Stimulated activated CD4-positive, alpha-beta T cell treated with anti-CD3 and anti-CD28 coated beads, Interleukin-2, amount 100 ng/mL, for 48 hours (primary cell): ENCODE measurements at regions not wholly inside any gene's neighbourhood (a gene's known extent, or its start where the extent isn't known, plus 50 kb on each side); places are given as distances from the start of the nearest gene placed in this dataset.
"Not testable (repeated sequence)": the region's sequence is repeated elsewhere in the genome, so short reads cannot be mapped to it uniquely, and the experiment has no call there.

Source experiments
- DNase-seq, 2 donors: peaks; one replicate each; pipeline ENCODE4 v3.0.0-alpha.2; 2020

GRCh38 chr2:12484536-12485115, 232.1 kb upstream of the TRIB2 start:
- no peak for DNase-seq

GRCh38 chr2:12486205-12487118, 230.3 kb upstream of the TRIB2 start:
- DNase-seq: no peak

- no peak for DNase-seq
Measured at GRCh38 chr2:12487253-12488004, 229.3 kb upstream of the TRIB2 start.

DNA sequence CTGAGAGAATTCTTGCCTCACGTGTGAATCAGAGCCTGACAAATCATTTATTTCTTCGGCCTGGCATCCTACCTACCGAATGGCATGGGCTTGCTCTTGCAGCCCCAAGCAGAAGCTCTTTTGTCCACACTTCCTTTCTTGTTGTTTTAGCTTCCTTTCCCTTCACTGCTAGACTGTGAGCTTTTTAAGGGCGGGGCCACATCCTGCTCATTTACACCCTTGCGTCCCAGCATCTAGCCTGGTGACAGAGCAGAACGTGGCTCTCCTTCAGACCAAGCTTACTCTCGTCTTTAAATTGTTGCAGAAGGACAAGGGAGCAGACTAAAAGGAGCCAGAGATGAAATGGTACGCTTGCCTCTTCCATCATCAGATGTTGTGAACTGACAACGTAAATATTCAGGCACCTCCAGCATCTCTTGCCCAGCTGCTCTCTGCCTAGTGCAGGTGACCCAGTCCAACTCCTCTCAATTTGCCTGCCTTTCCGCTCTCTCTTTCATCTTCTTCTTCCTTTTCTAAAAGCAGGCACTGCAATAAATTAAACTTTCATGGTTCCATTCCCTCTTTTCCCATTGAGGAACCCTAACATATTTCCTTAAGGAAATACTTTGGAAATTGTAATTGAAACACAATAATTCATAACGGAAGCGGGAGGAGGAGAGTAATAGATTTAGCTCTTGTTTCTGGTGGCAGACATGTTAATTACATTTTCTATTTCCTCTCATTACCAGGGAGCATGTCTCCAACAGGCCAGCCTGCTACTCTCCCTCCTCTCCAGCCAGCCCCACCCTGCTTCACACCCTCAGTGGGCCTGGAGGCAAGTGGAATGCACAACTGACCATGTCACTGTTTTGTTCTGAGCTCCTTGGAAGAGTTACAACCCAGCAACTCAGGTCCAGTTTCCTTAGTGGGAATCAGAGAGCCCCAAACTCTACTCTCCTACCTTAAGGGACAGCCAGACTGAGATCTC, 228.1 kb upstream of the TRIB2 start:
- no peak for DNase-seq

- no peak for DNase-seq
Measured at GRCh38 chr2:12490641-12491040, 226.1 kb upstream of the TRIB2 start.

GRCh38 chr2:12492360-12492759, 224.4 kb upstream of the TRIB2 start:
- not testable (repeated sequence) for DNase-seq

DNA sequence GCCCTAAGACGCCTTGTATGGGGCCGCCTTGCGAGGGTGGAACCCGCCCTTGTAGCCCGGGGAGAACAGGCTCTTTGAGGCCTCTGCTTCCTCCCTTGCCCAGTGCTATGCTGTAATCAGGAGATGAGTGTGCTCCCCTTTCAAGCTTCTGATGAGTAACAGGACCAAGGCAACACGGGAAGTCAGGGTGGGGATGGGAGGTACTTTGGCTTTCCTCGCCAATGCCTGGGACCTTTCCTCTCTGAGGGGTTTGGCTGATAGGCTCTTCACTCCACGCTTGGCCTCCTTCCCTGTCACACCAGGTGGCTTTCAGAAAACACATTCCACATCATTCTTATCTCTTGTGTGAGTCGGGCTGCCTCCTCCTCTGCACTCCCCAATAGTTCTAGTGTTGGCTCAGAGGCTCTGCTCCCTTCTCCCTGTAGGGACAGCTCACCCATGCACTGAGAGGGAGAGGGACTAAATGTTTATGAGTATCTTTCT, 223.7 kb upstream of the TRIB2 start:
- DNase-seq: peak in 1 of 2 donors; percentile 23

DNA sequence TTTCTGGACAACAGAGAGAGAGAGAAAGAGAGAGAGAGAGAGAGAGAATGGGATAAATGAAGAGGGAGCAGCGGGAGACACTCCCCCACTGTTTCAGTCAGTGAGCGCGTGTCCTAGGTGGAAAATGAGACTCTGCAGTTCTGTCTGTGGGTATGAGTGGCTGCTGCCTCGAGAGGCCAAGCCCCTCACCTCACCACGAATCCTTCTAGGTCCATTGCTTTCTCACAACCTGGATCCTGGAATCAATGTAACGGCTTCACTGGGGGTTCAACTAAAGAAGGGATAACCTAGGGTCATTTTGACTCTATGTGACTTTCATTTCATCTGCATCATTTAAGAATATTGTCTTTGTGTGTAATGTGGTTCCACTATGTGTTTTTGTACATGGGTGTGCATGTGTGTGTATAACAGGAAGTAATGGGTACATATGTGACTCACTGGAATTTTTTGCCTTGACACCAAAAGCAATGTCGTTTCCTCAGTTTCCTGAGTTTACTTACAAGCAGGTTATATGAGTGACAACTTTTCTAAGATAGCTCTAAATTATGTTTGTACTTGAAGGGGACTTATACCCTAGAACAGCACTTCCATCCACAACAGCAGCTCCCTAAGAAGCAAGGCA, 221.4 kb upstream of the TRIB2 start:
- no peak for DNase-seq

DNA sequence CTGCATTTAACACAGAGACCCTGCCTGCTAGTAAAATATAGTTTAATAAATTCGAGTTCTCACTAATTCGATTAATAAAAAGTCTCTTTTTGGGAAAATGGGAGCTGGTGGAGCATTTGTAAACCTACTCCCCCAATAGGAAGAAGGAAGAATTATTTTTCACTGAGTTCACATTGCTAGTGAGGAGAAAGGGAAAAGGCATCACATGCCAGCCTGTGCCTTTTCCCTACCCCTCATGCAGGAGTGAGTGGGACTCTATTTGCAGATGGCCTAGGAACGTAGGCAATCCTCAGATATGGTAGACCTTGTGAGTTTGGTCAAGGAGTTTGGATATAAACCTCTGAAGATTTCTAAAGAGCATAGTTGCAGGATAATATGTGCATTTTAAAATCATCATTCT, 218.4 kb upstream of the TRIB2 start:
- DNase-seq: no peak

DNA sequence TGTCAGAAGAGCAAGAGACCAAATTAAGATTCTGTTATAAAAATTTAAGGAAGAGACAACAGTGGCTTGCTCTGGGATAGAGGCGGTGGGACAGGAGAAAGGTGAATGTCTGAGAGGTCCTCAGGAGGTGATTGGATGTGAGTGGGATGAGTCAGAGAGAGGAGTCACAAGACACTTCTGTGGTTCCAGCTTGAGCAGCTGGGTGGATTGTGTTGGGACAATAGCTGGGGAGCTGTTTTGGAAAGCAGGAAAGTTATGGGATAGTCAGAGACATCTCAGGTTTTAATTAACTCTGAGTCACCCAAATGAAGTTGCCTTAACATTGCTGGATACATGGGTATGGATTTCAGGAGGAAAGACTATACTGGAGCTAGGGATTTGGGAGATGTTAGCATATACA, 218.0 kb upstream of the TRIB2 start:
- no peak for DNase-seq

GRCh38 chr2:12500899-12501298, 215.8 kb upstream of the TRIB2 start:
- DNase-seq: no peak

DNA sequence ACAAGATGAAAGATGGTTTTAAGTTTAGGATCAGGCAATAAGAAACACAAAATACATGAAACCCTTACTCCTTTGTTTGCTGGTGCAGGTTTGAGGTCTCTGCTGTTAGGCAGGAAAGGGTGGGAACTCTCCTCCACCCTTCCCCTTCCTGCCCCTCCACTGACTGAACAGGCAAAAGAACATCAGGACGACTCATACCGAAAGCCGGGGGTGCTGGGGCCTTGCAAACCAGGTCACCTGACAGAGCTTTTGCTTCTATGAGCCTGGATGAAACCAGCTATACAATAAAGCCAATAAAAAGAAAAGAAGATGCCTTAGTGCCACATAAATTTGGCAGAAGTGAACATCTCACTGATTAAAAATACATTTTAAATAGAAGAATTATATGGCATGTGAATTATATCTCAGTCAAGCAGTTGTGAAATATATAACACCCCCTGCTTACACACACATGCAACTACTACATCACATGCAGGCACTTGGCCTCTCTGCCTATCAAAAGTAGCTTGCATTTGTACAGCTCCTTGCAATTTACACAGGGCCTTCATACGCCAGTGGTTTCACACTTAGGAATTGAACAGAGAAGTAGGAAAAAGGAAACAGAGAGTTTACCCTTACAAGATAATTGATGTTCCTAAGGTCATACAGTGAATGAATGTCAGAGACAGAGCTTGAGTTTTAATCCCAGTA, 215.1 kb upstream of the TRIB2 start:
- DNase-seq: peak; percentile 50 to 54

- peak in 1 of 2 donors; percentile 23 for DNase-seq
Measured at GRCh38 chr2:12502759-12503158, 214.0 kb upstream of the TRIB2 start.

DNA sequence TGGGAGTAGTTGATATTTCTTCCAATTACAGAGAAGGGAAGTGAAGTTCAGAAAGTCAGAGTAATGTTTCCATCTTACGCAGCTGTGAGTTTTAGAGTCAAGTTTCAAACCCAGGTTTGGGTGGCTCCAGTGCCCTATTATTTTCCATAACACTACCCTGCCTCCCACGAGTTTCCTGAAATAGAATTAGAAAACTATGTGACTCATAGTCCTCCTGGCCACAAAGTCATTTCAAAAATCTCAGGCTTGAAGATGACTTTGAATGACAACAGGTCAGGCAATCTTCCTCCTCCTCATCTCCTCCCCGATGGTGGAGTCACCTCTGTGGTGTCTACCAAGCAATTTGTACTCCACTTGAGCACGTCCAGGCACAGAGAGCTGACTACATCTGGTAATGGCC, 212.3 kb upstream of the TRIB2 start:
- peak in 1 of 2 donors; percentile 25 for DNase-seq

- no peak for DNase-seq
Measured at GRCh38 chr2:12506846-12507245, 209.9 kb upstream of the TRIB2 start.

DNA sequence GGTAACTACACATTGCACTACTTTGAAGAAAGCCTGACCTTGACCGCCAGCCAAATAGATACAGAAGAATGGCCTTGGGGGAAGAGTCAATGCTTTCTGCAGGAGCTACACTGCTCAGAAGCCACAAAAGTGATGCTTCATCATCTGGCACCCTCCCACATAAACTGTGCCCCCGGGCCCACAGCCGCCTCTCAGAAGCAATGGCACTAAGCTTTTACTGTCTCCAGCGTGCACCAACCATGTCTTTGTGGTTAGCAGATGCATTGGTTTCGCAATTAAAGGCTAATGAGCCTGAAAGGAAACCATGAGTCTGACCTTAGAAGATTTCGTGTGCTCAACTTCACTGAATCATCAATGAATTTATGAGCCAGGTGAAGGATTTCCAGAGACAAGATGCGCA, 209.4 kb upstream of the TRIB2 start:
- peak; percentile 56 to 59 for DNase-seq

- no peak for DNase-seq
Measured at GRCh38 chr2:12510070-12510469, 206.7 kb upstream of the TRIB2 start.

DNA sequence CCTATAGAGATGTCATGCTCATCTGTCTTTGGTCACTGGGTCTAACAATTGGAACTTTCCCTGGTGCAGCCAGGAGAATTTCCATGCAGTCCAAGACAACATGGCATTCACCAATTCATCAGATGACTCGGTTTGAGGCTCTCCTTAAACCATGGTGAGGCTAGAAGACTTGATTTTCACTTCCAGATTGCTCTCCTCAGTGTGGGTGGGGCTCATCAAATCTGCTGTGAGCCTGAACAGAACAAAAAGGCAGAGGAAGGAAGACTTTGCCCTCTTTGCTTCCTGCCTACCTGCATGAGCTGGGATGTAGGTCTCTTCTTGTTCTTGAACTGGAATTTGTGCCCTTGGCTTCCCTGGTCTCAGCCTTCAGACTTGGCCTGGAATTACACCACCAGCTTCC, 203.4 kb upstream of the TRIB2 start:
- no peak for DNase-seq

GRCh38 chr2:12514168-12514567, 202.6 kb upstream of the TRIB2 start:
- no peak for DNase-seq

DNA sequence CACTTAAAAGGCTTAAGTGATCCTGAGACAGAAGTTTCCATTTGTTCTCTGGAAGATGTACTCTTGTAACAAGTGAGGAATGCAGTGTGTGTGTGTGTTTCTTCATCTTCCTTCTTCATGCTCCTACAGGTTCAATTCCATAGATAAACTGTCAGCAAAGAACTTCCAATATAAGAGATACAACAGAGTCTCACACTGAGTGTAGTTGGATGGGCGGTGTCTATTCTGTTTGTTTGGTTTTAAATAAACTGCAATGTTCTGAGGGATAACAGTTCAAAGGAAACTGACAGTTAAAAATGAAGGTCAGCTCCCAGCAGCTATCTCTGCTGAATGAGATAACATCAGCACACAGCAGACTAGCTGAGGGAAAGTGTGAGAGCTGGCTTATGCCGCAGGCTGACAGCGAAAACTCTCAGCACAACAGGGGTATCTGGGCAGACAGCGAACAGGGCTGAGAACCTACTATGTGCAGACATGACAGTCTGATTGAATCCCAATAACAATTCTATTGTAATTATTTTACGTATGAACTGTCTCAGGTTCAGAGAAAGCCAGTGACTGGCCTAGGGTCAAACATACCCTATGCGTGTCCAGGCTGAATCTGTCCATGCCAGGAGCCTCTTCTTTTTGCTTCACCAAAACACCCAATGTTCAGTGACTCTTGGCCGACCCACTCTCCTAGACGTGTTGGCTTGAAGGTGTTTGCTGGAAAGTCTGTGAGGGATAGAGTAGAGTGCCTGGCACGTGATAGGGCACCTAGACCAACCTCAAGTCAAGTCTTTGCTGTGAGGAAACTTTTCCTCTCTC, 201.9 kb upstream of the TRIB2 start:
- DNase-seq: no peak
